ENCODE measurements at regions not wholly inside any gene's neighbourhood (a gene's known extent, or its start where the extent isn't known, plus 50 kb on each side); places are given as distances from the start of the nearest gene placed in this dataset.

- Histone ChIP-seq H3K9me2 (ENCODE audit: insufficient read depth, low read length) (no peaks in the 10 kb centered on the region), H3K27me3 (ENCODE audit: insufficient read depth, low read depth, low read length) (no peaks in the 10 kb centered on the region), H3K9me3 (ENCODE audit: low read length) (no peaks in the 10 kb centered on the region), H4K20me1 (ENCODE audit: insufficient read depth) (no peaks in the 10 kb centered on the region), H3K4me2 (ENCODE audit: low read length) (no peak overlapping the region), H2AFZ (ENCODE audit: low read depth, low read length) (no peak overlapping the region), H3K4me3 (ENCODE audit: low read length) (no peak overlapping the region), H3K36me3 (ENCODE audit: insufficient read depth, low read length) (peaks cover 4% of the 10 kb centered on the region), H3F3A (ENCODE audit: insufficient read depth, low read length, poor library complexity, severe bottlenecking) (no peaks in the 10 kb centered on the region), H3K27ac (ENCODE audit: low read length) (no peak overlapping the region), H3K9ac (ENCODE audit: low read length) (no peak overlapping the region), H3K79me2 (replicated peaks; ENCODE audit: insufficient read depth, low read length) (no peaks in the 10 kb centered on the region)
- no peak for TF ChIP-seq REST (IDR thresholded peaks at IDR 0.05; ENCODE audit: borderline replicate concordance)
- TF ChIP-seq EP300 (conservative IDR thresholded peaks at IDR 0.05; ENCODE audit: poor library complexity, severe bottlenecking) = no peak
- no peak for TF ChIP-seq SMC3 (conservative IDR thresholded peaks at IDR 0.05; ENCODE audit: poor library complexity)
- no peak for TF ChIP-seq MXI1 (conservative IDR thresholded peaks at IDR 0.05; ENCODE audit: poor library complexity, severe bottlenecking)
- TF ChIP-seq TAF1 (IDR thresholded peaks at IDR 0.05; ENCODE audit: low read depth) = no peak
- TF ChIP-seq CTCF (IDR thresholded peaks at IDR 0.05; ENCODE audit: poor library complexity, severe bottlenecking) = no peak
- no peak for TF ChIP-seq EZH2 (IDR thresholded peaks at IDR 0.05; ENCODE audit: borderline replicate concordance, insufficient read depth, low read length, poor library complexity, severe bottlenecking)
- TF ChIP-seq POLR2AphosphoS5 (IDR thresholded peaks at IDR 0.05) = no peak
- TF ChIP-seq RAD21 (conservative IDR thresholded peaks at IDR 0.05) = no peak
These were observed 107.7 kb downstream of the BLTP1 start for GRCh38 chr4:122259849-122260248.

- no peak overlapping the region for H3K4me3 ChIP-seq (ENCODE audit: low read length)
- no peaks in the 10 kb centered on the region for H3F3A ChIP-seq (ENCODE audit: insufficient read depth, low read length, poor library complexity, severe bottlenecking)
- H3K36me3 ChIP-seq (ENCODE audit: insufficient read depth, low read length) = peaks cover 20% of the 10 kb centered on the region
- H3K9me3 ChIP-seq (ENCODE audit: low read length) = no peaks in the 10 kb centered on the region
- H2AFZ ChIP-seq (ENCODE audit: low read depth, low read length) = no peak overlapping the region
- no peaks in the 10 kb centered on the region for H3K27me3 ChIP-seq (ENCODE audit: insufficient read depth, low read depth, low read length)
- H3K79me2 ChIP-seq (replicated peaks; ENCODE audit: insufficient read depth, low read length) = no peaks in the 10 kb centered on the region
- TF ChIP-seq EZH2 (IDR thresholded peaks at IDR 0.05; ENCODE audit: borderline replicate concordance, insufficient read depth, low read length, poor library complexity, severe bottlenecking) = no peak
- no peak for TF ChIP-seq EP300 (conservative IDR thresholded peaks at IDR 0.05; ENCODE audit: poor library complexity, severe bottlenecking)
- no peak for TF ChIP-seq POLR2AphosphoS5 (IDR thresholded peaks at IDR 0.05)
- no peak overlapping the region for H3K4me2 ChIP-seq (ENCODE audit: low read length)
- H3K27ac ChIP-seq (ENCODE audit: low read length) = no peak overlapping the region
- H4K20me1 ChIP-seq (ENCODE audit: insufficient read depth) = no peaks in the 10 kb centered on the region
- H3K9me2 ChIP-seq (ENCODE audit: insufficient read depth, low read length) = no peaks in the 10 kb centered on the region
- no peak overlapping the region for H3K9ac ChIP-seq (ENCODE audit: low read length)
These were observed 102.5 kb upstream of the ADAD1 start for GRCh38 chr4:122276359-122276758.

- Histone ChIP-seq H3K27ac (ENCODE audit: low read length) (no peak overlapping the region), H3K4me3 (ENCODE audit: low read length) (no peak overlapping the region), H3F3A (ENCODE audit: insufficient read depth, low read length, poor library complexity, severe bottlenecking) (no peaks in the 10 kb centered on the region), H2AFZ (ENCODE audit: low read depth, low read length) (no peak overlapping the region), H3K4me2 (ENCODE audit: low read length) (no peak overlapping the region), H3K36me3 (ENCODE audit: insufficient read depth, low read length) (peaks cover 12% of the 10 kb centered on the region), H3K9ac (ENCODE audit: low read length) (no peak overlapping the region), H3K9me3 (ENCODE audit: low read length) (no peaks in the 10 kb centered on the region), H3K79me2 (replicated peaks; ENCODE audit: insufficient read depth, low read length) (no peaks in the 10 kb centered on the region), H3K27me3 (ENCODE audit: insufficient read depth, low read depth, low read length) (no peaks in the 10 kb centered on the region), H4K20me1 (ENCODE audit: insufficient read depth) (no peaks in the 10 kb centered on the region), H3K9me2 (ENCODE audit: insufficient read depth, low read length) (no peaks in the 10 kb centered on the region)
- TF ChIP-seq REST (IDR thresholded peaks at IDR 0.05; ENCODE audit: borderline replicate concordance) = no peak
- TF ChIP-seq POLR2AphosphoS5 (IDR thresholded peaks at IDR 0.05) = no peak
- TF ChIP-seq EZH2 (IDR thresholded peaks at IDR 0.05; ENCODE audit: borderline replicate concordance, insufficient read depth, low read length, poor library complexity, severe bottlenecking) = no peak
- TF ChIP-seq SMC3 (conservative IDR thresholded peaks at IDR 0.05; ENCODE audit: poor library complexity) = no peak
- no peak for TF ChIP-seq MXI1 (conservative IDR thresholded peaks at IDR 0.05; ENCODE audit: poor library complexity, severe bottlenecking)
- no peak for TF ChIP-seq TAF1 (IDR thresholded peaks at IDR 0.05; ENCODE audit: low read depth)
- TF ChIP-seq CTCF (IDR thresholded peaks at IDR 0.05; ENCODE audit: poor library complexity, severe bottlenecking) = no peak
- no peak for TF ChIP-seq EP300 (conservative IDR thresholded peaks at IDR 0.05; ENCODE audit: poor library complexity, severe bottlenecking)
- no peak for TF ChIP-seq RAD21 (conservative IDR thresholded peaks at IDR 0.05)
These were observed 99.8 kb upstream of the ADAD1 start for GRCh38 chr4:122278976-122279375.

Data from neural cell (in vitro differentiated cells).